Brain microvascular endothelial cell (primary cell): ENCODE measurements at regions not wholly inside any gene's neighbourhood (a gene's known extent, or its start where the extent isn't known, plus 50 kb on each side); places are given as distances from the start of the nearest gene placed in this dataset.

Experiments
- DNase-seq: peaks from one replicate; pipeline ENCODE4 v3.0.0-alpha.2; 2020
- H3K27ac ChIP-seq: fragments of 250-450 bp; sonication (Bioruptor Pico); 2 replicates; pipeline ENCODE4 v1.5.1; 2020; ENCODE audit warnings: mild to moderate bottlenecking, moderate library complexity
- H3K27me3 ChIP-seq: fragments of 250-450 bp; sonication (Bioruptor Pico); replicated peaks from 2 replicates; pipeline ENCODE4 v1.5.1; 2020; ENCODE audit warnings: mild to moderate bottlenecking
- H3K36me3 ChIP-seq: fragments of 250-450 bp; sonication (Bioruptor Pico); replicated peaks from 2 replicates; pipeline ENCODE4 v1.5.1; 2020; ENCODE audit warnings: mild to moderate bottlenecking
- H3K4me3 ChIP-seq: 2 replicates; pipeline ENCODE4 v1.5.1; 2011; ENCODE audit warnings: low read depth, mild to moderate bottlenecking, control low read depth, low read length, moderate library complexity
- CTCF ChIP-seq: IDR thresholded peaks from 2 replicates; pipeline ENCODE4 v1.5.1; 2011; ENCODE audit warnings: low read depth, mild to moderate bottlenecking, moderate library complexity, low read length, control low read depth, inconsistent platforms; ENCODE audit errors: missing control alignments
- in situ Hi-C: cut with HindIII; loops from 2 replicates; pipeline ENCODE4 v1.10.0; 2017; ENCODE audit warnings: low sequenced_read_pairs, low pct_ligation_motif_present

GRCh38 chr2:168300460-168300859 lies 53.1 kb upstream of the STK39 start:
- H3K27me3 ChIP-seq: no peaks in the 10 kb centered on the region
- H3K27ac ChIP-seq: no peak overlapping the region
- no peak overlapping the region for H3K4me3 ChIP-seq
- no peak for TF ChIP-seq CTCF
- DNase-seq: no peak
- no peaks in the 10 kb centered on the region for H3K36me3 ChIP-seq
- in situ Hi-C loops: no loop called here

GRCh38 chr2:168304024-168304681 lies 56.8 kb upstream of the STK39 start:
- in situ Hi-C loops: no loop called here
- no peak overlapping the region for H3K4me3 ChIP-seq
- DNase-seq: no peak
- H3K36me3 ChIP-seq: no peaks in the 10 kb centered on the region
- TF ChIP-seq CTCF: no peak
- no peak overlapping the region for H3K27ac ChIP-seq
- no peaks in the 10 kb centered on the region for H3K27me3 ChIP-seq

DNA sequence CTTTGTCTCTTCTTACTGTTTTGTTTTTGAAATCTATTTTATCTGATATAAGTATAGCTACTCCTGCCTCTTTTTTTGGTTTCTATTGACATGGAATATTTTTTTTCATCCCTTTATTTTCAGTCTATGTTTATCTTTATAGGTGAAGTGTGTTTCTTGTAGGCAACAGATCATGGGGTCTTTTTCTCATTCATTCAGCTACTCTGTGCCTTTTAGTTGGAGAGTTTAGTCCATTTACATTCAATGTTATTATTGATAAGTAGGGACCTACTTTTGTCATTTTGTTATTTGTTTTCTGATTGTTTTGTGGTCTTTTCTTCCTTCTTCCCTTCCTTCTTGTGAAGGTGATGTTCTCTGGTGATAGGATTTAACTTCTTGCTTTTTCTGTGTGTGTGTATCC lies 60.0 kb upstream of the STK39 start:
- TF ChIP-seq CTCF: no peak
- DNase-seq: no peak
- Histone ChIP-seq H3K4me3 (no peak overlapping the region), H3K36me3 (no peaks in the 10 kb centered on the region), H3K27me3 (no peaks in the 10 kb centered on the region), H3K27ac (no peak overlapping the region)
- in situ Hi-C loops: no loop called here

DNA sequence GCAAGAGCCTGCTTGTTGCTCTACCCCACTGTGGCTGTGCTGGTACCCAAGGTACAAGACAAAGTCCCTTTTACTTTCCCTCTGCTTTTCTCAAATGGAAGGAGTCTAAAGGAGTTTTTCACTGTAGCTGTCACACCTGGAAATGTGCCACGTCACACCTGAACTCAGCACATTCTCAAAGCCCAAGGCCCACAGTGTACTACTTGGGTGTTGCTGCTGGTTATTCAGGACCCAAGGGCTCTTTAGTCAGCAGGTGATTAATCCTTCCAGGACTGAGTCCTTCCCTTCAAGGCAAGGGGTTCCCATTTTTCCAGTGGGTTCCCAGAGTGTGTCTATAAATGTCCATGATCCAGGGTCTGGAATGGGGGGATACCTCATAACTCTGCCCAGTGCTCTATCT lies 63.2 kb upstream of the STK39 start:
- in situ Hi-C loops: no loop called here

DNA sequence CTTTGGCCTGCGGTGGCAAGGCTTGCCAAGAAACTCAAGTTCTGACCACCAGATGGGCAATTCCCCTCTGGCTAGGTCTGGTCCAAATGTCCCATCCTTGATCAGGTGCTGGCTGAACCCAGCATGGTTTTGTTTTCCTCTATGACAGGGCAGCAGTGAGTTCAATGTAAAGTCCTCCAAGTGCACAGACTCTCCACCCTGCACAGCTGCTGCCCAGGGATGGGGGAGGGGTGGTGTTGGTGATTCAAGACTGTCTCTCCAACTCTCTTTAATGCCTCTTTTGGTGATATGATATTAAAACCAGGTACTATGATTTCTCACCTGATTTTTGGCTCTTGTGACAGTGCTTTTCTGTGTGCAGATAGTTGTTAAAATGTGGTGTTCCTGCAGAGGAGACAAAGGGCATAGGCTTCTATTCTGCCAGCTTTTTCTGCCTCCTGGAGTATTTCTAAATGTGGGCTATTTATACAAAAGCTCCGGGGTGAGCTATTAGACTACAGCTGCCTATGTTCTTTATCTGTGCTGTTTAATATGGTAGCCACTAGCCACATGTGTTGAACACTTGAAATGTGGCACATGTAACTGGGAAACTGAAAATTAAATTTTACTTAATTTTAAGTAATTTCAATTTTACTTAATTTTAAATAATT lies 64.0 kb upstream of the STK39 start:
- Histone ChIP-seq H3K4me3 (no peak overlapping the region), H3K27me3 (no peaks in the 10 kb centered on the region), H3K27ac (no peak overlapping the region), H3K36me3 (no peaks in the 10 kb centered on the region)
- no peak for TF ChIP-seq CTCF
- in situ Hi-C loops: no loop called here
- DNase-seq: no peak

More for the DNA sequence above, 63.2 kb upstream of the STK39 start:
- TF ChIP-seq CTCF: no peak
- DNase-seq: no peak
- Histone ChIP-seq H3K36me3 (no peaks in the 10 kb centered on the region), H3K27ac (no peak overlapping the region), H3K4me3 (no peak overlapping the region), H3K27me3 (no peaks in the 10 kb centered on the region)
